Fibroblast of lung (primary cell): ENCODE measurements at regions not wholly inside any gene's neighbourhood (a gene's known extent, or its start where the extent isn't known, plus 50 kb on each side); places are given as distances from the start of the nearest gene placed in this dataset.

Experiments
- DNase-seq, 2 donors: peaks; one replicate each; pipeline versions ENCODE4 v3.0.0 to v3.0.0-alpha.2; 2010; ENCODE audit warnings: low read depth in 2 of 2
- H2AFZ ChIP-seq: 2 replicates; pipeline ENCODE4 v1.5.1; 2012; ENCODE audit warnings: low read length, control low read depth, inconsistent platforms
- H3K27ac ChIP-seq: 2 replicates; pipeline ENCODE4 v1.5.1; 2011; ENCODE audit warnings: low read length, control low read depth; ENCODE audit not compliant: insufficient read depth
- H3K27me3 ChIP-seq: 2 replicates; pipeline ENCODE4 v1.5.1; 2011; ENCODE audit warnings: mild to moderate bottlenecking, low read length; ENCODE audit not compliant: control insufficient read depth, insufficient read depth
- H3K36me3 ChIP-seq: 2 replicates; pipeline ENCODE4 v1.5.1; 2011; ENCODE audit warnings: low read length; ENCODE audit not compliant: control insufficient read depth, insufficient read depth
- H3K4me1 ChIP-seq: 2 replicates; pipeline ENCODE4 v1.5.1; 2011; ENCODE audit warnings: low read length; ENCODE audit not compliant: control insufficient read depth, insufficient read depth; ENCODE audit errors: extremely low read depth
- H3K4me2 ChIP-seq: 2 replicates; pipeline ENCODE4 v1.5.1; 2011; ENCODE audit warnings: low read length, control low read depth; ENCODE audit not compliant: insufficient read depth; ENCODE audit errors: extremely low read depth
- H3K4me3 ChIP-seq, 4 experiments: fragments of 200-600 bp in 1 of 4; sonication (generic) in 1 of 4; replicated peaks in 1 of 4; 2 replicates each; pipeline ENCODE4 v1.5.1; 2011 to 2016; ENCODE audit warnings: low read length in 4 of 4, low read depth in 3 of 4, mild to moderate bottlenecking in 3 of 4, control low read depth in 2 of 4, inconsistent platforms in 1 of 4, mixed read lengths in 1 of 4; ENCODE audit not compliant: insufficient read depth in 1 of 4; ENCODE audit errors: control extremely low read depth in 1 of 4
- H3K79me2 ChIP-seq: 2 replicates; pipeline ENCODE4 v1.5.1; 2012; ENCODE audit warnings: mild to moderate bottlenecking, low read length, inconsistent platforms; ENCODE audit not compliant: control insufficient read depth, insufficient read depth
- H3K9ac ChIP-seq: 2 replicates; pipeline ENCODE4 v1.5.1; 2011; ENCODE audit warnings: mild to moderate bottlenecking, low read length, control low read depth; ENCODE audit not compliant: insufficient read depth
- H3K9me3 ChIP-seq: 2 replicates; pipeline ENCODE4 v1.5.1; 2012; ENCODE audit warnings: low read depth, low read length; ENCODE audit not compliant: control insufficient read depth, insufficient read depth
- H4K20me1 ChIP-seq: 2 replicates; pipeline ENCODE4 v1.5.1; 2011; ENCODE audit warnings: low read length; ENCODE audit not compliant: control insufficient read depth, insufficient read depth; ENCODE audit errors: extremely low read depth
- CTCF ChIP-seq, 2 donors: IDR thresholded peaks in 1 of 2; conservative IDR thresholded peaks in 1 of 2; 1 replicate in 1 of 2; 2 replicates in 1 of 2; pipeline ENCODE4 v1.5.1; 2011 to 2012; ENCODE audit warnings: low read length in 2 of 2, control low read depth in 1 of 2, inconsistent platforms in 1 of 2, low read depth in 1 of 2, mild to moderate bottlenecking in 1 of 2
- EZH2 ChIP-seq: IDR thresholded peaks from 2 replicates; pipeline ENCODE4 v1.5.1; 2012; ENCODE audit warnings: low read length, control low read depth, mild to moderate bottlenecking; ENCODE audit errors: missing control alignments

- TF ChIP-seq EZH2 (no peak), CTCF (conservative IDR thresholded peaks at IDR 0.05 in 1 of 2, IDR thresholded peaks at IDR 0.05 in 1 of 2; ENCODE audit: low read depth in 1 of 2, low read length in 2 of 2) (no peak)
- Histone ChIP-seq H3K79me2 (no peaks in the 10 kb centered on the region), H3K27me3 (no peaks in the 10 kb centered on the region), H3K27ac (no peak overlapping the region), H3K4me3 (no peak overlapping the region), H3K4me2 (no peak overlapping the region), H4K20me1 (no peaks in the 10 kb centered on the region), H2AFZ (no peak overlapping the region), H3K36me3 (no peaks in the 10 kb centered on the region), H3K9me3 (no peaks in the 10 kb centered on the region), H3K9ac (no peak overlapping the region), H3K4me1 (peaks cover 3% of the 10 kb centered on the region)
- no peak for DNase-seq
These were observed 77.5 kb upstream of the CAST start for GRCh38 chr5:96584712-96585111.

GRCh38 chr5:96588539-96588938, 73.6 kb upstream of the CAST start:
- no peaks in the 10 kb centered on the region for H3K27me3 ChIP-seq
- H2AFZ ChIP-seq = no peak overlapping the region
- H3K27ac ChIP-seq = no peak overlapping the region
- TF ChIP-seq CTCF (conservative IDR thresholded peaks at IDR 0.05 in 1 of 2, IDR thresholded peaks at IDR 0.05 in 1 of 2; ENCODE audit: low read depth in 1 of 2, low read length in 2 of 2) (no peak), EZH2 (no peak)
- H3K9me3 ChIP-seq = no peaks in the 10 kb centered on the region
- no peak for DNase-seq
- no peaks in the 10 kb centered on the region for H3K4me1 ChIP-seq
- H3K4me2 ChIP-seq = no peak overlapping the region
- no peaks in the 10 kb centered on the region for H3K79me2 ChIP-seq
- no peaks in the 10 kb centered on the region for H3K36me3 ChIP-seq
- H3K4me3 ChIP-seq = no peak overlapping the region
- H4K20me1 ChIP-seq = no peaks in the 10 kb centered on the region
- no peak overlapping the region for H3K9ac ChIP-seq

GRCh38 chr5:96590796-96591195, 71.4 kb upstream of the CAST start:
- Histone ChIP-seq H4K20me1 (no peaks in the 10 kb centered on the region), H3K9me3 (no peaks in the 10 kb centered on the region), H3K4me2 (no peak overlapping the region), H3K4me1 (no peaks in the 10 kb centered on the region), H3K4me3 (no peak overlapping the region), H3K36me3 (no peaks in the 10 kb centered on the region), H2AFZ (no peak overlapping the region), H3K79me2 (no peaks in the 10 kb centered on the region), H3K9ac (no peak overlapping the region), H3K27ac (no peak overlapping the region), H3K27me3 (no peaks in the 10 kb centered on the region)
- peak in 1 of 2 donors; percentile 42 for DNase-seq
- TF ChIP-seq EZH2 = no peak
- TF ChIP-seq CTCF (conservative IDR thresholded peaks at IDR 0.05 in 1 of 2, IDR thresholded peaks at IDR 0.05 in 1 of 2; ENCODE audit: low read depth in 1 of 2, low read length in 2 of 2) = no peak
